SW 1271 (cell line): ENCODE measurements at regions not wholly inside any gene's neighbourhood (a gene's known extent, or its start where the extent isn't known, plus 50 kb on each side); places are given as distances from the start of the nearest gene placed in this dataset.
"Not testable (repeated sequence)": the region's sequence is repeated elsewhere in the genome, so short reads cannot be mapped to it uniquely, and the experiment has no call there.

Experiments
- DNase-seq, 2 experiments: peaks; one replicate each; lab custom pipeline; 2025; lab: John Stamatoyannopoulos, UW

DNA sequence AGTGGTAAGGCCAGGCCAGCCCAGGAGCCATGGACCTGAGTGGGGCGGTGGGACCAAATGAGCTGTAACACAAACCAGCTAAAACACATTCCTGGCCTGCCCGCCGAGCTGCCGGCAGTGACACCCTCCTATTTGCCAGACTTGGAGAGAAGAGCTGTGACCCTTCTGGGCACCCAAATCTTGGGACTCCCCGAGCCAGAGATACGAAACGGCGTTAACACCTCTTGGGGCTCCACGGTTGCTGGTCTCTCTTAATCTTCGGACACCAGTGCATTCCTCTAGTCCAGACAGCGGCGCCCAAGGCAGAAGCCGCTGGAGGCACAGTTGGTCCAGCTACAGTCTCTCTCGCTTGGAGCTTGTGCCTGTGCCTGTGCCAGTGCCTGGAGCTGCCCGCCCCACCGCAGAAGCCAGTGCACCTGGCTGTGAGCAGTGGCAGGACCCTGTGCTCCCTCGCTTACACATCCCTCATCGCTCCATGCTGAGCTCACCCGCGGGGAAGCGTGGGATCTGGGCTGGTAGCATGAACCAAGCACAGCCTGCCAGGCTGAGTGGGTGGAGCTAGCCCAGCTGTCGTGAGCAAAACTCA lies 147.2 kb upstream of the KLHL1 start:
- no peak for DNase-seq

- no peak for DNase-seq
These were observed 145.6 kb upstream of the KLHL1 start for GRCh38 chr13:70253834-70254233.

DNA sequence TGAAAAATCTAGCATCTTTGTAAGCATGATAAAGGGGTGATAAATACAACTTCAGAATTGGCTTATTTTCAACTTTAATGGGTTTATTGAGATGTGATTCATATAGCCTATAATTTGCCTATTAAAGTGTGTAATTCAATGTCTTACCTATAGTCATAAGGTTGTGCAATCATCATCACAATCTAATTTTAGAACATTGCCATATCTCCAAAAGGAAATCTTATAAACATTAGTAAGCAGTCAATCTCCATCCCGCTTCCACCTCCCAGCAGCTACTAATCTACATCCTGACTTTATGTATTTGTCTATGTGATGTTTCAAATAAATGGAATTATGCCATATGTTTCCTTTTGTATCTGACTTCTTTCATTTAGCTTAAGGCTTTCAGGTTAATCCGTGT lies 145.2 kb upstream of the KLHL1 start:
- peak in 1 of 2 experiments; percentile 4 for DNase-seq

GRCh38 chr13:70249332-70250064 lies 141.2 kb upstream of the KLHL1 start:
- peak; percentile 77 to 86 for DNase-seq

DNA sequence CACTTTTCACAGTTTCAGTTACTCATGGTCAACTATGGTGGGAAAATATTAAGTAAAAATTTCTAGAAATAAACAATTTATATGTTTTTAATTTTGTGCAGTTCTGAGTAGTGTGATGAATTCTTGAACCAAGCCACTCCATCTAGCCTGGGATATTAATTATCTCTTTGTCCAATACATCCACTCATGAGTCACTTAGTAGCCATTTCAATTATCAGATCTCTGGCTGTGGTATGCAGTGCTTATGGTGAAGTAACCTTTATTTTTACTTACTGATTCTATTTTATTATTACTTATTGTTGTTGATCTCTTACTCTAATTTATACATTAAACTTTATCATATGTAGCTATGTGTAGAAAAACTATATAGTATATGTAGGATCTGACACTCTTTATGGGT lies 128.9 kb upstream of the KLHL1 start:
- no peak for DNase-seq

DNA sequence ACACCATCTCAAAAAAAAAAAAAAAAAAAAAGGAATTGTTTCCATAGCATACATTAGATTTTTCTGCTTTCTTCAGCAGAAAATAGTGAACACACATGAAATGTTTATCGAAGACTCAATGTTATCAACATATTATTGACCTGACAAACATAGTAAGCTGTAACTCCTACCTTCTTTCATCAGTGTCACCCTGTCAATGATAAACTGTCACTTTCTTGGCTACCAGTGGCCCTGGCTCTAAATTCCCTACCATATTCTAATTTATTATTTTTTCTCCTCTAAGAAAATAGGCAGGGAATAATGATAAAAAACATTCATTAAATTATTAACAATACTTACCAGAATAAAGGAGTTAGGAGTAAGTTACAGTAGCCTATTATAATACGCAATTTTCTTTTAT lies 127.3 kb upstream of the KLHL1 start:
- no peak for DNase-seq

GRCh38 chr13:70223911-70224310 lies 115.7 kb upstream of the KLHL1 start:
- DNase-seq: no peak

DNA sequence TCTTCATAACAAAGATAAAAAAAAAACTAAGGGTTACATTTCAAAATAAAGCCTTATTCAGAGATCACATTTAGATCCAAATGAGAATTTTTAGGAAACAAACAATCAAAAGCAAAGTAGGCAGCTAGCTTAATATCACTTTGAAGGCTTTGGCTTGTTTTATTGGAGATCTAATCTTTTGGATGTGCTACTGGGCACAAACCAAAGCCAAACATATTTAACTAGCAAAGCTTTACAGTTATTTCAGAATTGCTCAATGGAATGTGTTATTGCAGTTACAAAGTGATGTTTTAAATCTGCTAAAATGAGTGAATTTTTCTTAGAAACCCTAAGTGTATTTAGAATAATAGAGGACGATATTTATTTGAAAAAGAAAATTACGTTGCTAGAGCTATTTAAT lies 114.7 kb upstream of the KLHL1 start:
- no peak for DNase-seq

DNA sequence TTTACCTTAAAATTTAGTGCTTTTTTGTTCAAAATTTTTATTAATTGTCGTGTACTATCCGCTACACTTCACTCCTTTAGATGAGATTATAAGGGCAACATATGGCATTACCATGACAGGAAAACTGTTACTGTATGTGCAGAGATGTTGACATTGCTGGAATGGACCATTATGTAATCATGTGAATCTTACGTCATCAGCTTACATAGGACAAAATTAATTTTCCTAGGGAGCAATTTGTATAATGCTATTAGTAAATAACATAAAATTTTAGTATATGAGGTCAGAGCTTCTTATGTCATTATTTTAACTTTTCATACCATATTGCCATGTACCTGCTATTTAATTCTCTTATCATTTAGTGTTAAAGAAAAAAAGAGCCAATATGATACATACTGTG lies 110.4 kb upstream of the KLHL1 start:
- DNase-seq: no peak

GRCh38 chr13:70208968-70209367 lies 100.7 kb upstream of the KLHL1 start:
- DNase-seq: not testable (repeated sequence)

DNA sequence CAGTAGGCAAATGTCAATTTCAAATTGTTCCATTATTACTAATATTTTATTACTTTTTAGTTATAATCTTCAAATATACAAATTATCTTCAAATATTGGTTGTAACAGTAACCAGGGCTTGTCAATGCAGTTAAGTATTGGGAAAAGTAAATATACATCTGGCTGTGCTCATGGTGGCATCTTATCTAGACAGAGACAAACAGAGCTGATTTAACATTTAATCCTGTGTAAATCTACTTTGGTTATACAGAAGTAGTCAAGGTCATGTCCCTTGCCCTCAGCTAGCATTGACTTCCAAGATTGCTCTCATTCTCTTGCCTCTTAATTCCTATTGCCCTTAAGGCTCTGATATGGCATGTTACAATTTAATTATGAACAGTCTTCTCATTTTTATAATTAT lies 98.4 kb upstream of the KLHL1 start:
- DNase-seq: no peak

GRCh38 chr13:70203661-70204229 lies 95.5 kb upstream of the KLHL1 start:
- DNase-seq: no peak

- DNase-seq: no peak
These were observed 82.8 kb upstream of the KLHL1 start for GRCh38 chr13:70191034-70191433.

- DNase-seq: no peak
These were observed 81.7 kb upstream of the KLHL1 start for GRCh38 chr13:70189981-70190380.

DNA sequence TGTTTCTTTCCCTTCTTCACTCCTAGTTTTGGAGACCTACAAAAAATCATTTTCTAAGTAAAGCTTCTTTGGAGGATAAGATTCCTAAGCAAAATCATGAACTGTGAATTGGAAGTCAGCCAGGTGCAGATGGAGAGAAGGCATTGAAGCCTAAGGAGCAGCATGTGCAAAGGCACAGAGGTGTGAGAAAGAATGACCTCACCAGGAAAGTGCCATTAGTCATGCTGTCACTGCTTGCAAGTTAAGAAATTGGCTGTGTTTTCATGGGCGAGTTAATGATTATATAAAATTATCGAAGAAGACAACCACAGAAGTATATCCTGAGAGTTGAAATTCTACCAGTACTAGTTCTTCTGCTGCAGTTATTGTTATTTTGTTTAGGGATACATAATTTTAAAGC lies 80.3 kb upstream of the KLHL1 start:
- DNase-seq: no peak

GRCh38 chr13:70183041-70183440 lies 74.8 kb upstream of the KLHL1 start:
- no peak for DNase-seq
